SK-N-MC (cell line): ENCODE measurements at regions not wholly inside any gene's neighbourhood (a gene's known extent, or its start where the extent isn't known, plus 50 kb on each side); places are given as distances from the start of the nearest gene placed in this dataset.

Experiments
- DNase-seq: peaks from one replicate; pipeline ENCODE4 v3.0.0-alpha.2; 2011; ENCODE audit warnings: low read depth, low spot score
- H3K27ac ChIP-seq: fragments of 200-600 bp; sonication (generic); 2 replicates; pipeline ENCODE4 v1.5.1; 2016; ENCODE audit warnings: mixed run types
- H3K36me3 ChIP-seq: fragments of 200-600 bp; sonication (generic); 2 replicates; pipeline ENCODE4 v1.6.1; 2017; ENCODE audit warnings: antibody characterized with exemption, low read length, mixed read lengths; ENCODE audit not compliant: insufficient read depth
- H3K4me3 ChIP-seq: fragments of 200-600 bp; sonication (generic); 2 replicates; pipeline ENCODE4 v1.5.1; 2016
- H3K9ac ChIP-seq: fragments of 200-600 bp; sonication (generic); 2 replicates; pipeline ENCODE4 v1.8.0; 2017; ENCODE audit warnings: mixed run types, mixed read lengths; ENCODE audit not compliant: insufficient read length
- H3K9me3 ChIP-seq: fragments of 200-600 bp; sonication (generic); 2 replicates; pipeline ENCODE4 v1.6.1; 2017; ENCODE audit warnings: low read depth, mild to moderate bottlenecking, antibody characterized with exemption, low read length, moderate library complexity, mixed read lengths
- EZH2 ChIP-seq: fragments of 200-600 bp; sonication (generic); IDR thresholded peaks from one replicate; pipeline ENCODE4 v1.6.1; 2017; ENCODE audit warnings: antibody characterized with exemption
- FOXP2 ChIP-seq: optimal IDR thresholded peaks from 2 replicates; pipeline ENCODE3; 2011; ENCODE audit warnings: mild to moderate bottlenecking, moderate library complexity; ENCODE audit not compliant: insufficient read depth; ENCODE audit errors: extremely low read length, control extremely low read depth
- POLR2AphosphoS5 ChIP-seq: IDR thresholded peaks from 2 replicates; pipeline ENCODE4 v1.6.1; 2012; ENCODE audit warnings: mild to moderate bottlenecking, low read depth, low read length, borderline replicate concordance

DNA sequence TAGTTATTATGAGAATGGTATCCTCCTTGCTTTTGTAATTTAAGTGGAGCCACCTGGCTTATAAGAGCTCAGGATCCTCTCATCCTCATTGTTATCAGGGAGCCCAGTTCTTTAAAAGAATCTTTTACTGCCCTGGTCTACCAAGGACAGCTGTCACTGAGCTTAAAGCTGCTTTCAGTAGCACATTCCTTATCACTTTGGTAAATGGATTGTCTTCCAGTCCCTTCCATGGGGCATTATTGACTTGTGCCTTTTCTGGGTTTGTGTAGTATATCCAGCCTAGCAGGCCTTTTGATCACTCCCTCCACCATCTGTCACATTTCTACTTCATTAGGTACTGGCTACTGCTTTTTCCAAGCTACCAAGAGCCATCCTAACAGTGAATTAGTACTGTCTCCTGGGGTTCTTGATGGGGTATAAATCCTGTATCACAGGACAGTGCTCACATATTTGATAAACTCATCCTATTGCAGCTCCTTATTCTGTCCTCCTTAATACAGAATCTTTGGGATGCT, 208.9 kb downstream of the TMEM26 start:
- H3K9me3 ChIP-seq, result no peaks in the 10 kb centered on the region
- no peak overlapping the region for H3K4me3 ChIP-seq
- no peak overlapping the region for H3K27ac ChIP-seq
- TF ChIP-seq POLR2AphosphoS5 (no peak), FOXP2 (no peak), EZH2 (no peak)
- no peak overlapping the region for H3K9ac ChIP-seq
- no peaks in the 10 kb centered on the region for H3K36me3 ChIP-seq
- DNase-seq, result no peak

DNA sequence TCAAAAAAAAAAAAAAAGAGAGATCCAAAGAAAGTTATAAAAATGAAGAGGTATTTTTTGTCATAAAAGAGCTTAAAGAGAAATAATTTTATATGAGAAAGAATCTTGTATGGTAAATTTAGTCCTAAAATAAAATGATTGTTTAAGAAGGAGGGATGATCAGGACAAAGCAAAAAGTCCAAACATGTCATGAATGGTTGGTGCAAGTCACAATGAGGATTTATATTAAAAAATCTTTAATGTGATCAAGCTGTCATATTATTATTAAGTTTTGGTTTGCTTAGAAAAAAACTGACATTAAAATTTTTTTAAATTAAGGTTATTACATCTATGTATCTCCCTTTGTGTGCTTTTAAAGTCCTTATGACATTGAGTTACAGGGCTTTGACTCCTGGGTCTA, 220.4 kb downstream of the TMEM26 start:
- no peak overlapping the region for H3K4me3 ChIP-seq
- H3K9ac ChIP-seq, result no peak overlapping the region
- DNase-seq, result no peak
- H3K36me3 ChIP-seq, result no peaks in the 10 kb centered on the region
- no peaks in the 10 kb centered on the region for H3K9me3 ChIP-seq
- no peak overlapping the region for H3K27ac ChIP-seq
- TF ChIP-seq FOXP2 (no peak), EZH2 (no peak), POLR2AphosphoS5 (no peak)

DNA sequence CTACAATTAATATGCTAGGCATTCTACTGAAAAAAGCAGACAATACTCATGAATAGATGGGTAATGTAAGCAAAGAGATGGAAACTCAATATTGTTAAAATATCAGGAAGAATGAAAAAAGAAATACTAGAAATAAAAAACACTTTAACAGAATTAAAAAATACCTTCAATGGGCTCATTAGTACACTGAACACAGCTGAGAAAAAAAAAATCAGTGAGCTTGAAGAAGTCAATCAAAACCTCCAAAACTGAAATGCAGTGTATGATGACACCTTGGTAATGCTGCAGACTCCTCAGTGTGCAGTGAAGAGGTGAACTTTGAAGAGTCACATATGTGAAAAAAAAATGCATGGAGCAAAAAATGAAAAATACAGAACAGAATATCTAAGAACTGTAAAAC, 227.2 kb downstream of the TMEM26 start:
- H3K9ac ChIP-seq, result no peak overlapping the region
- H3K27ac ChIP-seq, result no peak overlapping the region
- TF ChIP-seq POLR2AphosphoS5 (no peak), EZH2 (no peak), FOXP2 (no peak)
- H3K36me3 ChIP-seq, result no peaks in the 10 kb centered on the region
- H3K9me3 ChIP-seq, result no peaks in the 10 kb centered on the region
- DNase-seq, result no peak
- no peak overlapping the region for H3K4me3 ChIP-seq

DNA sequence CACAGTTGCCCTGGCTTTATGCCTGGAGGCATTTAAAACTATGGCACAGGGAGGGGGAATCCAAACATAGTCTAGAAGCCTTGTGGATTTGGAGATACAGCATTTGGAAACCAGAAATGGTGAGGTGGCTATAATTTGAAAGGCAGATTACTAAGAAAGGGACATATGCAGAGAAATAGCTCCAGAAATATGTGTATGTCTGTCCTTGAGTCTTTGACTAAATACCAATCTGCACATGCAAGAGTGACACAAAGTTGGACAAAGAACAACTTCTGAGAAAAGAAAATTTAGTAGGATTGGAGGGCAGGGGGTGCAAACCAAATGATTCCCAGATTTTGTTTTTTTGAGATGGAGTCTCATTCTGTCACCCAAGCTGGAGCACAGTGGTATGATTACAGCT, 229.6 kb downstream of the TMEM26 start:
- DNase-seq, result no peak
- TF ChIP-seq EZH2, result no peak
- TF ChIP-seq POLR2AphosphoS5, result no peak
- TF ChIP-seq FOXP2, result no peak
- H3K27ac ChIP-seq, result no peak overlapping the region
- H3K9me3 ChIP-seq, result no peaks in the 10 kb centered on the region
- H3K36me3 ChIP-seq, result no peaks in the 10 kb centered on the region
- H3K4me3 ChIP-seq, result no peak overlapping the region
- no peak overlapping the region for H3K9ac ChIP-seq

DNA sequence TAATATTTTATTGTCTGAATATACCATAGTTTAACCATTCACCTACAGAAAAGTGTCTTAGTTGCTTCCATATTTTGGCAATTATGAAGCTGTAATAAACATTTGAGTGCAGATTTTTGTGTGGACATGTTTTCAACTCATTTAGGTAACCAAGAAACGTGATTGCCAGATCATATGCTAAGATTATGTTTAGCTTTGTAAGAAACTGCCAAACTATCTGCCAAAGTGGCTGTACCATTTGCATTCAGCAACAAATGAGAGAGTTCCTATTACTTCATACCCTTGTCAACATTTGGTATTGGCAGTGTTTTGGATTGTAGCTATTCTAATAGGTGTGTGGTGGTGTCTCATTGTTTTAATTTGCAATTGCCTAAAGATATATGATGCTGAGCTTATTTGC, 233.5 kb downstream of the TMEM26 start:
- Histone ChIP-seq H3K36me3 (no peaks in the 10 kb centered on the region), H3K27ac (no peak overlapping the region), H3K9ac (no peak overlapping the region), H3K9me3 (no peaks in the 10 kb centered on the region), H3K4me3 (no peak overlapping the region)
- no peak for TF ChIP-seq POLR2AphosphoS5
- no peak for TF ChIP-seq EZH2
- TF ChIP-seq FOXP2, result no peak
- no peak for DNase-seq

DNA sequence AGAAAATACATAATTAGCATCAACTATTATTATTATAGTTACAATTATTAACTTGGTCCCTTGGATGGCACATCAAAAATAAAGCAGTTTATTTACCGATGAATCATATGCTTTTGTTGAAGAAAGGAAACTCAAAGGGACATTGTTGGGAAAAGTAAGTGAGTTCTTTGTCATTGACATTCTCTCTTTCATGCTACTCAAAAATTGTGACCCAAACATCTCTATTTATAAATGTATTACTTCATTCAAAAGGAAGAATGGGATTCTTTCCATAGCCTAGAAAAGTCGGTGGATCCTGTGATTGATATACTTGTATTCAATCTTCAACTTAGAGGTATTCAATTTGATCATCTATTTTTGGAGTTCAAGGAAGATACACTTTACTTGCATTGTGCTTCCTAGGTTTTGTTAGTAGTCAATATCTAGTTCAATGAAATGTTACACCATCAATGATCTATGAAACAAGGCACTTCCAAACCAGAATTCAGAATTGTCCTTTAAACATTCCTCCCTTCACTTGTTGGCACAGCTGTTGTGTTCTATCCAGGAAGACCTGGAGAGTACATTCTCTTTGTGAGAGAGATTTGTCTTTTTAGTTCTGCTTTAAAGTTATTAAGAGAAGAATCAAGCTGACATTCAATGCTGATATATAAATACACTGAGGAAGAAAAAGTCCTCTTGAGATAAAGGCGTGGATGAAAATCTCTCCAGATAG, 235.2 kb downstream of the TMEM26 start:
- Histone ChIP-seq H3K9me3 (no peaks in the 10 kb centered on the region), H3K36me3 (no peaks in the 10 kb centered on the region), H3K4me3 (no peak overlapping the region), H3K27ac (no peak overlapping the region), H3K9ac (no peak overlapping the region)
- DNase-seq, result no peak
- no peak for TF ChIP-seq POLR2AphosphoS5
- no peak for TF ChIP-seq FOXP2
- no peak for TF ChIP-seq EZH2

DNA sequence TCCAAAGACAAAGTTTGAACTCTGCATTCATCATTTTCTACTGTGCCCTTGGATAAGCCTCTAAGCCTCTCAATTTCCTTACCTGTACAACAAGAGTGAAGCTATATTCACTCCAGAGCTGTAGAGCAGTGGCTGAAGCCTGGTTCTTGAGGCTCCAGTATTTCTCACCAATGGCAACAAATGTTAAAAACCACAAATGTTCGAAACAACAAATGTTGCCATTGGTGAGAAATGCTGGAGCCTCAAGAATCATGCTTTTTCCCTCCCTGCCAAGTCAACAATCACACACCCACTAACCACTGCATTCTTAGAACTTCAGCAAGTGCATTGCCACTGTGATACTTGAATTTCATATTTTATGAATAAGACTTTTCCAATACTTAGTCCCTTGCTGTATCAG, 237.9 kb downstream of the TMEM26 start:
- no peak for DNase-seq
- Histone ChIP-seq H3K36me3 (no peaks in the 10 kb centered on the region), H3K27ac (no peak overlapping the region), H3K9ac (no peak overlapping the region), H3K4me3 (no peak overlapping the region), H3K9me3 (no peaks in the 10 kb centered on the region)
- TF ChIP-seq EZH2 (no peak), FOXP2 (no peak), POLR2AphosphoS5 (no peak)

DNA sequence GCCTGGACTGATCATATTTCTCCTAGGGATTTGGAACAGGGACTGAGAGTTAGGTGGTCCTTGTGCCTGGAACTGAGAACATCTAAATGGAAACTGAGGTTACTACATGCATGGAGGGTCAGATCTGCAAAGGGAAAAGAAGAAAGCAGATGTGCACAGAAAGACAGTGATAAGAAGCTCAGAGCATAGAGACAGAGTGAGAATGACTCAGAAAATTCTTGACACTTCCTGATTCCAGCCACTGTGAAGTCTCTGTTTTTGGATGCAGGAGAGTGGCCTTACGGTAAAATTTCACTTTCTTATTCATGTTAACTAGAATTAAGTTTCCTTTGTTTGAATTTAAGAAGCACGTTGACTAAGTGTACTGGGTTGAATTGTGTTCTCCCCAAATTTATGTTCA, 241.7 kb downstream of the TMEM26 start:
- H3K9me3 ChIP-seq, result no peaks in the 10 kb centered on the region
- no peak for TF ChIP-seq EZH2
- TF ChIP-seq POLR2AphosphoS5, result no peak
- TF ChIP-seq FOXP2, result no peak
- no peak for DNase-seq
- H3K36me3 ChIP-seq, result no peaks in the 10 kb centered on the region
- H3K9ac ChIP-seq, result no peak overlapping the region
- no peak overlapping the region for H3K27ac ChIP-seq
- no peak overlapping the region for H3K4me3 ChIP-seq

DNA sequence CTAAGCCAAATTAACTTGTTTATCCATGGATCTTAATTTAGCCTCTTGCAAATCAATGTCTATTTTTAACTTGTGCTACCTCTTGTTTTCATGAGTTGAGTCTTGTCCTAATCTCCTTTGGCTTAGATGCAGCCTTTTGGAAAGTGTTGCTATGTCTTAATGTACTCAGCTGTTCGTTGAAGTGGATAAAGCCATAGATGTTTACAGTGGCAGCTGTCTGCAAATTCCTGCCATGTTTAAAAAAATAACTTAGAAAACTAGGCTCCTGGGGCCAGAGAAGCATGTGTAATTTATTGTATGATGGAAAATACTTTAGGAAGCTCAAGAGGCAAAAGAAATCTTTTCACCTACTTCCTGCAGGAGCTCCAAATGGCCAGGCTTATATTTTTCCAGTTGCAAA, 253.1 kb upstream of the RHOBTB1 start:
- no peak for TF ChIP-seq EZH2
- no peak for TF ChIP-seq POLR2AphosphoS5
- TF ChIP-seq FOXP2, result no peak
- Histone ChIP-seq H3K27ac (no peak overlapping the region), H3K36me3 (no peaks in the 10 kb centered on the region), H3K9ac (no peak overlapping the region), H3K4me3 (no peak overlapping the region), H3K9me3 (no peaks in the 10 kb centered on the region)
- no peak for DNase-seq
